PFSK-1 (cell line): ENCODE measurements at regions not wholly inside any gene's neighbourhood (a gene's known extent, or its start where the extent isn't known, plus 50 kb on each side); places are given as distances from the start of the nearest gene placed in this dataset.

Source experiments
- SIN3A ChIP-seq: IDR thresholded peaks from 2 replicates; pipeline ENCODE4 v1.6.1; 2012; ENCODE audit warnings: mild to moderate bottlenecking, low read length, moderate library complexity, borderline replicate concordance; ENCODE audit not compliant: insufficient read depth
- TF ChIP-seq, protein P1 (sequence below), 2 experiments: IDR thresholded peaks; 2 replicates each; pipeline versions ENCODE4 v1.6.1 to v1.8.0; 2011 to 2012; ENCODE audit warnings: low read depth in 2 of 2, low read length in 2 of 2, control low read depth in 1 of 2, inconsistent platforms in 1 of 2, mild to moderate bottlenecking in 1 of 2, moderate library complexity in 1 of 2; ENCODE audit not compliant: insufficient read depth in 1 of 2

DNA sequence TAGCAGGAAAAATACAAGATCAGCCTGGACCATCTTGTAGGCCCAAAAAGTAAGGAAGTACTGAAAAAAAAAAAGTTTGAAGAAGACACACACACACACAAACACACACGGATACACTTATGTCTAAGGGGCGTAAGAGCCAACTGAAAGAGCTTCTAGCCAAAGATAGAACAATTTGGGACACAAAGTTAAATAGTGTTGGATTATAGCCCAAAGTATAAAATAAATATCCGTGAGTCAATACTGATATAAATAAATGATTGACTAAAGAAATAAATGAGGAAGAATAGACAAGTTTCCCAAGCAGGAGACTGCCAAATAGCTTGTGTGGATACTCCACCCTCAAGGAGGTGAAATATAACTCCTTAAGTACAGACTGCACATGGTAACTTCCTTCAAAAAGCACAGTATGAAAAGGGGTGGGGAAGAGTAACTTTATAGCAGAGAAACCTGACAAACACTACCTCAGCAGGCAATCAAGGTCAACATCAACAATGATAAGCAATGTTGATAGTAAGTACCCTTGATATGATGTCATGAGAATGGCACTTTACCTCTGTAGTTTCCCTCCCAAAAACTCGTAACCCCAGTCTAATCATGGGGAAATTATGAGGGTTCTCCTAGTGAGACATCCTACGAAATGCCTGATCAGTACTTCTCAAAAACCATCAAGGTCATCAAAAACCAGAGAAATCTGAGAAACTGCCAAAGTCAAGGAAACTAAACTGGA lies 187.3 kb upstream of the ATP11B start:
- TF ChIP-seq, protein P1, sequence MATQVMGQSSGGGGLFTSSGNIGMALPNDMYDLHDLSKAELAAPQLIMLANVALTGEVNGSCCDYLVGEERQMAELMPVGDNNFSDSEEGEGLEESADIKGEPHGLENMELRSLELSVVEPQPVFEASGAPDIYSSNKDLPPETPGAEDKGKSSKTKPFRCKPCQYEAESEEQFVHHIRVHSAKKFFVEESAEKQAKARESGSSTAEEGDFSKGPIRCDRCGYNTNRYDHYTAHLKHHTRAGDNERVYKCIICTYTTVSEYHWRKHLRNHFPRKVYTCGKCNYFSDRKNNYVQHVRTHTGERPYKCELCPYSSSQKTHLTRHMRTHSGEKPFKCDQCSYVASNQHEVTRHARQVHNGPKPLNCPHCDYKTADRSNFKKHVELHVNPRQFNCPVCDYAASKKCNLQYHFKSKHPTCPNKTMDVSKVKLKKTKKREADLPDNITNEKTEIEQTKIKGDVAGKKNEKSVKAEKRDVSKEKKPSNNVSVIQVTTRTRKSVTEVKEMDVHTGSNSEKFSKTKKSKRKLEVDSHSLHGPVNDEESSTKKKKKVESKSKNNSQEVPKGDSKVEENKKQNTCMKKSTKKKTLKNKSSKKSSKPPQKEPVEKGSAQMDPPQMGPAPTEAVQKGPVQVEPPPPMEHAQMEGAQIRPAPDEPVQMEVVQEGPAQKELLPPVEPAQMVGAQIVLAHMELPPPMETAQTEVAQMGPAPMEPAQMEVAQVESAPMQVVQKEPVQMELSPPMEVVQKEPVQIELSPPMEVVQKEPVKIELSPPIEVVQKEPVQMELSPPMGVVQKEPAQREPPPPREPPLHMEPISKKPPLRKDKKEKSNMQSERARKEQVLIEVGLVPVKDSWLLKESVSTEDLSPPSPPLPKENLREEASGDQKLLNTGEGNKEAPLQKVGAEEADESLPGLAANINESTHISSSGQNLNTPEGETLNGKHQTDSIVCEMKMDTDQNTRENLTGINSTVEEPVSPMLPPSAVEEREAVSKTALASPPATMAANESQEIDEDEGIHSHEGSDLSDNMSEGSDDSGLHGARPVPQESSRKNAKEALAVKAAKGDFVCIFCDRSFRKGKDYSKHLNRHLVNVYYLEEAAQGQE (IDR thresholded peaks at IDR 0.05; ENCODE audit: insufficient read depth in 1 of 2, low read depth in 2 of 2, low read length in 2 of 2) = no peak
- no peak for TF ChIP-seq SIN3A
